ENCODE measurements at regions not wholly inside any gene's neighbourhood (a gene's known extent, or its start where the extent isn't known, plus 50 kb on each side); places are given as distances from the start of the nearest gene placed in this dataset.

DNA sequence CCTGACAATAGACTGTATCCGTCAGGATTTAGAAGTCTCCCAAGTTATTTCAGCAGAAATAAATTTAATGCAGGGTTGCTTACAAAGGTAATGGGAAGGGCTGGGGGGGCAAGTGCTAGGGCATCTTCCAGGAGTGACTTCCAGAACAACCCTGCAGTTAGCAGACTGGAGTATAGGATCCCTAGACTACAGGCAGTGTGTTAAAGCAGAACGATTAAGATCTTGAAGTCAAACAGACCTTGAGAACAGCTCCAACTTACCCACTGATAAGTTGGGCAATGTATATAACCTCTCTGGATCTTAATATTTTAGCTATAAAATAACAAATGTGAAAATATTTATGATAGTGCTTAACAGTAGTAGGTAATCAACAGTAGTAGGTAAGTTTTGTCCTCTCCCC is 113.6 kb upstream of the LIFR start:
- TF ChIP-seq, protein P1, sequence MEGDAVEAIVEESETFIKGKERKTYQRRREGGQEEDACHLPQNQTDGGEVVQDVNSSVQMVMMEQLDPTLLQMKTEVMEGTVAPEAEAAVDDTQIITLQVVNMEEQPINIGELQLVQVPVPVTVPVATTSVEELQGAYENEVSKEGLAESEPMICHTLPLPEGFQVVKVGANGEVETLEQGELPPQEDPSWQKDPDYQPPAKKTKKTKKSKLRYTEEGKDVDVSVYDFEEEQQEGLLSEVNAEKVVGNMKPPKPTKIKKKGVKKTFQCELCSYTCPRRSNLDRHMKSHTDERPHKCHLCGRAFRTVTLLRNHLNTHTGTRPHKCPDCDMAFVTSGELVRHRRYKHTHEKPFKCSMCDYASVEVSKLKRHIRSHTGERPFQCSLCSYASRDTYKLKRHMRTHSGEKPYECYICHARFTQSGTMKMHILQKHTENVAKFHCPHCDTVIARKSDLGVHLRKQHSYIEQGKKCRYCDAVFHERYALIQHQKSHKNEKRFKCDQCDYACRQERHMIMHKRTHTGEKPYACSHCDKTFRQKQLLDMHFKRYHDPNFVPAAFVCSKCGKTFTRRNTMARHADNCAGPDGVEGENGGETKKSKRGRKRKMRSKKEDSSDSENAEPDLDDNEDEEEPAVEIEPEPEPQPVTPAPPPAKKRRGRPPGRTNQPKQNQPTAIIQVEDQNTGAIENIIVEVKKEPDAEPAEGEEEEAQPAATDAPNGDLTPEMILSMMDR (IDR thresholded peaks at IDR 0.05; ENCODE audit: extremely low read depth in 1 of 2, insufficient read depth in 1 of 2, low read depth in 1 of 2, low read length in 2 of 2): no peak
- no peak for TF ChIP-seq FOS (IDR thresholded peaks at IDR 0.05; ENCODE audit: borderline replicate concordance, insufficient read depth, low read length)
- TF ChIP-seq, protein P2, sequence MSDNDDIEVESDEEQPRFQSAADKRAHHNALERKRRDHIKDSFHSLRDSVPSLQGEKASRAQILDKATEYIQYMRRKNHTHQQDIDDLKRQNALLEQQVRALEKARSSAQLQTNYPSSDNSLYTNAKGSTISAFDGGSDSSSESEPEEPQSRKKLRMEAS (IDR thresholded peaks at IDR 0.05; ENCODE audit: insufficient read depth, insufficient read length): no peak
- TF ChIP-seq POLR2AphosphoS5 (IDR thresholded peaks at IDR 0.05; ENCODE audit: insufficient read depth, low read depth, low read length): no peak
